SK-MEL-5 (cell line): ENCODE measurements at regions not wholly inside any gene's neighbourhood (a gene's known extent, or its start where the extent isn't known, plus 50 kb on each side); places are given as distances from the start of the nearest gene placed in this dataset.
"Not testable (repeated sequence)": the region's sequence is repeated elsewhere in the genome, so short reads cannot be mapped to it uniquely, and the experiment has no call there.

Experiments used
- DNase-seq: peaks from one replicate; pipeline ENCODE4 v3.0.0-alpha.2; 2016; ENCODE audit warnings: low read depth, low spot score
- in situ Hi-C: cut with HindIII; loops from 2 replicates; pipeline ENCODE4 v1.10.0; 2016; ENCODE audit warnings: low sequenced_read_pairs, high pct_unique_total_duplicates, low pct_unique_long_range_greater_than_20kb

DNA sequence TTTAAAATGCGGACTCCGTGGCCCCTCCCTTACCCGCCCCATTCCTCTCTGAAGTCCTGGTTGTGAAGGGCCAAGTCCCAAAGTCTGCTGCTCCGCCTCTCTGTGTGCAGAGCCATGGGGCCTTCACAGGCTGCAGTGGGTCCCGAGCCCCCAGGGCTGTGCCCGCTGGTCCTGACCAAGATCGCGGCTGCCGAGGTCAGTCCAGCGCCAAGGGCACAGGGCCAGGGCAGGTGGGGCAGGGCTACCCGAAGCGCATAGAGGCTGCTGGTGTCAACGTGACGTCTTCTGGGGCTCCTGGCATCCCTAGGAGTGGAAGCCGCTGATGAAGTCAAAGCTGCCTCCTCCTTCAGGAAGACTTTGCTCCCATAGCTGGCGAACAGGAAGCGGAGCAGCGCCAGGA lies 858.8 kb downstream of the TUBA3C start:
- in situ Hi-C loops, DNase-seq: not testable (repeated sequence)

DNA sequence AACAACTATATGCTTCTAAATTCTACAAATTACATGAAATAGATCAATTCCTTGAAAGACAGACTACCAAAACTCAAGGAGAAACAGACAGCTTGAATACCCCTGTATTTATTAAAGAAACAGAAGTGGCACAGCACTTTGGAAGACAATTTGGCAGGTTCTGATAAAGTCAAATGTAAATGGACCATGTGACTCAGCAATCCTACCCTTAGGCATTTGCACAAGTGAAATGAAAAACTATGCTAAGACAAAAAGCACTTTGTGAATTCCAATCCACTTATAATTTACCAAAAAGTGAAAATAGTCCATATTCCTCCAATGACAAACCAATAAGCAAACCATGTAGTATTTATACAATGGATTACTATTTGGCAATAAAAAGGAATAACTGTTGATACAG lies 862.0 kb downstream of the TUBA3C start:
- DNase-seq, in situ Hi-C loops: not testable (repeated sequence)

DNA sequence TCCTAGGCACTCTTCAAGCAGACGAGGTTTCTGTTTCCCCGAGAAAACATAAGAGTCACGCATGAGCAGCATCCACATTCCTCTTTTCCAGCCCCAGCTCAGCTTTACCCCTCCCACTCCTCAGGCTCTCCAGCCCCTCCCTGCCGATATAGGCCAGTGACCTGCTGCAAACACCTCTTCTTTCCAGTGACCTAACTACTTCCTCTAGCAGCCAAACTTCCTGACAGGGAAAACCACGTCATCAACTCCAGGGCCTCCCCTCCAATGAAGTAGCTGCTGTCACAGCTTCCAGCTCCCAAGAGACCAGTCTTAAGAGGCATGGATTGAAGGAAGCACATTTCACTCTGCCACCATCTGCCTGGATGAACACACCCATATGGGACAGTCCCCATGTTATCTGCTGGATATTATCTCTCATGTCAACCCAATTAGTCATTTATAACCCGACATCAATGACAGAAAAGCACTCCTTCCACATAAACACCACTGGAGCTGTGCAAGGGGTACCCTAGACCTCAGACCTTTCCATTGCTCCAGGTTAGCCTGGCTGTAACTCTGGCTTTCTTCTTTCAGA lies 878.3 kb downstream of the TUBA3C start:
- not testable (repeated sequence) for DNase-seq

DNA sequence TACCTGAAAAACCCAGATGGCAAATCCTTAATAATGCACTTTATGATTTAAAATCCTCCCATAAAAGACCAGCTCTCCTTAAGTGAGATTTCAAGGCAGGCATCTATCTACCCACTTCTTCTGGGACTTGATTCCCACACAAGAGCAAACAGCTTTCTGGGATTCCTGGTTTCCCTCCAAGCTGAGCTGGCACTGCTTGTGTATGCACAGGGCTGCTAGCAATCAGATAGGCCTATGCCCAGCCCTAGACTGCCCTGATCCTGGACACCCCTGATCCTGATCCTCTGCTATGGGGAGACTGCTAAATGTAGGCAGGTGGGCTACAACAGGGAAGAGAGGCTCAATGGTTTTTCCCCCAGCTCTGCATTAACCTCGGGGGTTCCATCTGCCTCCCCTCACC lies 880.7 kb downstream of the TUBA3C start:
- DNase-seq, in situ Hi-C loops: not testable (repeated sequence)

More for the DNA sequence above, 878.3 kb downstream of the TUBA3C start:
- in situ Hi-C loops, result not testable (repeated sequence)

DNA sequence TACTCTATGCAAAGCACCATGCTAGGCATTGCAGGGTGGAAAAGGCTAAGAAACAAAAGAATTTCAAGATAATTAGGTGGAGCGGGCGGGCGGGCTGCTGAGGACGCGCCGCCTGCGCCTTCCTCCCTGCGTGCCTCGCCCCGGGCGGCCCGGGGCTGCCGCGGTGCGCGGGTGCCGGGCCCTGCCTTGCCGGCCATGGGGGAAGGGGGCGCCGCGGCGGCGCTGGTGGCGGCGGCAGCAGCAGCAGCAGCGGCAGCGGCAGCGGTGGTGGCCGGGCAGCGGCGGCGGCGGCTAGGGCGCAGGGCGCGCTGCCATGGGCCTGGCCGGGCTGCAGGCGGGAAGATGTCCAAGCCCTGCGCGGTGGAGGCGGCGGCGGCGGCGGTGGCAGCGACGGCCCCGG lies 884.3 kb downstream of the TUBA3C start:
- DNase-seq, in situ Hi-C loops: not testable (repeated sequence)

DNA sequence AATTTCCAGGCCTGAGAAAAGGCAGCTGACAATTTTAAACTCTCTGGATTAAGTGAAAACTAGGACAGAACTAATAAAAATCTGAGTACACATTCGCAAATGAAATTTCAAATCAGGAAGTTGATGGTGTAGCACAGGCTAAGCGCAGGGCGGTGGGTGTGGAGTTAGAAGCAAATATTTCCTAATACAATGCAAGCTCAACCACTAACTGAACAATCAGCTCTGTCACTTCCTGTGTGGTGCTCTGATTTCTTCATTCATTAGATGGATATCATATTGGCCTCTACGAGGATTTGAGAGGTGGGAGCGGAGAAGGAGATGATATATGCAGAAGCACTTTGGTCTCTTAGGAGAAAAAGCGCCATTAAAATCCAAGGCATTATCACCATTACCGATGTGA lies 885.0 kb downstream of the TUBA3C start:
- in situ Hi-C loops, DNase-seq: not testable (repeated sequence)

DNA sequence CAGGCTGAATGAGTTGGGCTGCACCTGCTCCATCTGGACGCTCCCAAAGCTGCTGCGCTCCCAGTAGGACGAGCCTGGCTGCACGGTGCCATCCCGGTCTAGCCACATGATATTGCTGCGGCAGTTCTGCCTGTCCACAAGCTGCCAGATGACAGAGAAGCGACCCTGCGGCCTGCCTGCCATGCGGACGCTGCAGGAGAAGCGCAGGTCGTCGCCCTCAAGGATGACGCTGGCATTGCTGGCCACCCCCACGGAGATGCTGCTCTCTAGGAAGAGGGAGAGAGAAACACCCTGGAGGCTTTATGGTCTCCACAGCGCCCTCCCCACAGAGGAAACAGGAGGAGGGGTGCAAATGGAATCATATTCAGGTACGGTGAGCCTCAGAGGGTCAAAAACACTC lies 887.3 kb downstream of the TUBA3C start:
- in situ Hi-C loops, DNase-seq: not testable (repeated sequence)

DNA sequence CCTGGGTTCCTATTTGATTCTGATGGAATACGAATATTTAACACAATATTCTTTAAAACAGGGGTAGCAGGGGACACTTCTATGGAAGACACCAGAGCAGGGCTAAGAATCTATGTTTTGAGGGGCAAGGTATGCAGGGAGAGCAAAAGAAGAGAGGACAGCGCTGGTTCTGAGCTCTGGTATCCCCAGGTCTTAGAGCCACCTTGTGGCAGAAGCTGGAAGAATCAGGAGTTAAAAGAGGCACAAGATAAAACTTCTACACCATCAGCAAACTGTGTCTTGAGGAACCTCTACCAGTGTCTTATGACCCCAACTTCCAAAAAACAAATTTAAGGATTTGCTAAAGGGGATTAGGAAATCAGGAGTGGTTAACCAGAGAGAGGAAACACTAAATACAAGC lies 894.8 kb downstream of the TUBA3C start:
- DNase-seq, in situ Hi-C loops: not testable (repeated sequence)

DNA sequence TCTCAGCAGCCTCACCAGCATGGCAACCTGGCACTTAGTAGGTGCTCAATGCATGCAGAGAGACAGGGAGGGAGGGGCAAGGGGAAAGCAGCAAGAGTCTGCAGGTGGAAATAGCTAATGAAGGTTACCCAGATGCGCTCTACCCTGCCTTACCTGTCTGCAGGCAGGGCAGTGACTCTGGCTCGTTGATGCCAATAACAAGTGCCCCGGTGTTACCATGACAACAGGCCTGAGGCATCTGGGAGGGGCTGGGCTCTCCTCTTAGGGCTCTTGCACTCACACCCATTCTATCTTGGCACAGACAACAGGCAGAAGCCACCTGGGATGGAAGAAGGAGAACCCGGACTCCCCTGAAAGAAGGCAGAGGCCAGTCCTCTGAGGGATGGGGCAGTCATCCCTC lies 896.0 kb downstream of the TUBA3C start:
- in situ Hi-C loops, DNase-seq: not testable (repeated sequence)

DNA sequence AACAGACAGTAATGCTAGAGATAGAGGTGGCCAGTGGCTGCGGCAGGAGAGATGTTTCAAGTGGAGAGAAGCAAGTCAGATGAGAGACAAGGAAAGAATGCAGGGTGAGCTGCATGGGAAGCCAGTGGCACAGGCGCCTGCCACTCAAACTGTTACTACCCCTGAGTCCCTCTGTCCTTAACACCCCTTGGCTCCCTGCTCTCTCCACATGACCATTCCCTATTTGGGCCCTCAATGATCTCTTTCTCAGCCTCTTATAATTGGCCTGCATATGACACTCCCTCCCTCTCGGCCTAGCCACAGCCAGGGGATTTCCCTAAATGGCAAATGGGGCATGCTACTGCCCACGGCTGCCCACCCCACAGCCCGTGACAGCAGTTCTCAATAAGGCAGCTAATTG lies 897.6 kb downstream of the TUBA3C start:
- DNase-seq, result not testable (repeated sequence)

DNA sequence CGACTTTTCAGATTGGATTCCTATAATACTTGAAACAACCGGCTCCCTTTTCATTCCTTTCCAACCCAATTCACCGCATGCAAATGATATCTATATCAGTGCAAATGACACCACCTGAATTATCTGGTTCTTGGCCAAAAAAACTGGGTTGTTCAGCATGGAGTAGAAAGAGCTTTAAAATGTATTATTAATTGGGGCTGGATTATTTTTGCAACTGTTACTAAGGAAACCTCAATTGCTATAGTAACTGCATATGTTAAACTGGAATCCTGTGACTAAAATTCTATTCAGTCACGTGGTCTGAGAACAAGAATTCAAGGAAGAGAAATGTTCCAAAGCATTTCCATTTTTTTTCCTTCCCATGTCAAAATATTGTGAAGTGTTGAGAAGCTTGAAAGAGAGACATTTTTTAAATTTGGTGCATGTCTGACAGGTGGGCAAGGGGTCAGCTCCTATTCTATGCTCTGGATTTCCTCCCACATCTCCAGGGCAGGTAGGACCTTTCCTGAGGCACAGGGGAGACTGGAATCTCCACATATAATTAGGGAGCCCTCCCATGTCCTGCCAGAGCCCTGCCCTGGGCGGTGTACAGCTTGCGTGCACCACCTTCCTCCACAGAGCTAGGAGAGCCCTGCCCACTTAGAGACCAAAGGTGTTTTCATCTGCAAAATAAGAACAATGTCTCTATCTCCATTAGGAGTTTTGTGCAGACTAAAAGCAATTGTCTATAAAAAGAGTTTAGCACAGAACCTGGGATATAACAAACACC lies 899.6 kb downstream of the TUBA3C start:
- DNase-seq, in situ Hi-C loops: not testable (repeated sequence)

More for the DNA sequence above, 897.6 kb downstream of the TUBA3C start:
- in situ Hi-C loops, result not testable (repeated sequence)

DNA sequence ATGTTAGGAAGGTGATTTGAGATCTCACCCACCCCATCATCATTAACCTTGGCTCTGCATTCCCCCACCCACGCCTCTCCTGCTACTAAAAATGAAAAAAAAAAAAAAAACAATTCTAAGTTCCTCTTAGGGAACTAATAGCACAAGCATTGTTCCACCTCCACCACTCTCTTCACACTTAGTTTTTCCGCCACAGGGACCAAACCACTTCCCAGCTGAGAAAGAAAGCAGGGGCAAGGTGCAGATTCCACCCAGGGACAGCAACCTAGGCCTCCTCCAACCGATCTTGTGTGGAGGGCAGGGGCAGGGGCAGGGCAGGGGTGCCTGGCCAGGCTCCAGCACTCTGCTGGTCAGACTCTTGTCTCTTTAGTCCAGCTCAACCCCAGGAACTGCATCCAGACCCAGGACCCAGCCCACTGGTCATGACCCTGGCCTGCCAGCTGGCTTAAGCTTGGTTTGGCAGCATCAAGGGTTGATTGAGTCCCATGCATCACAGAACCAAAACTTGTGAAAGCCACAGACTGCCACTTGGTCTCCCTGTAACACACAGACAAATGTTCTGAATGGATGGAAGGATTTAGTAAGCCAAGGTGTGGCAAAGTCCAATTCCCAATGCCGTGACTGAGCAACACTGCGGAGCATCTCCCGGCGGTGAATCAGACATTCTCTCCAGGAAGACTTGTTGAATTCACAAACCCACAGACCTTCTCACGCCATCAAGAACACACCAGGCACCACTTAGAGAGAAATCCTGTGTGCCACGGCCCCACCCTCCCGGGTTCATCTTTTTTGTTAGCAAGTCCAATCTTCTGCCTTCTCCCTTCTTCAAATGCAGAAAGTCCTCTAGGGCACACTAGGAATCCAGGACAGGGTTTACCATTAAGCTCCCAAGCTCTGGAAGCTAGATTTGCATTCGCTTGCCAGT lies 900.5 kb downstream of the TUBA3C start:
- in situ Hi-C loops, DNase-seq: not testable (repeated sequence)

DNA sequence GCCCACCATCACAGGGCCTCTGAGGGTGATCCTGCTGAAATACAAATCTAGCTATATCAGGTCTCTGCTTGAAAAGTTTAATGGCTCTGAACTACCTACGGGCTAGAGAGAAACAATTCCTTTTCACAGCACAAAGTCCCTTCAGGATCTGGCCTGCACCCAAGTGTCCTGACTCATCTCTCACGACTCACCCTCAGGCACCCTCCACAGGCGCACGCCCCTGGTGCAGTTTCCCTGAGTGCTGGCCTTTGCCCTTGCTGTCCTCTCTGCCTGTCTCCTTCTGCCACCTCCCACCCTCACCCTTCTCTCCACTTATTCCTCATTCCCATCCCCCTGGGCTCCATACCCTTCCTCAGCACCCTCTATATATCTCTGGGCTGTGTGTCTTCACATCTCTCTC lies 901.7 kb downstream of the TUBA3C start:
- in situ Hi-C loops, DNase-seq: not testable (repeated sequence)

DNA sequence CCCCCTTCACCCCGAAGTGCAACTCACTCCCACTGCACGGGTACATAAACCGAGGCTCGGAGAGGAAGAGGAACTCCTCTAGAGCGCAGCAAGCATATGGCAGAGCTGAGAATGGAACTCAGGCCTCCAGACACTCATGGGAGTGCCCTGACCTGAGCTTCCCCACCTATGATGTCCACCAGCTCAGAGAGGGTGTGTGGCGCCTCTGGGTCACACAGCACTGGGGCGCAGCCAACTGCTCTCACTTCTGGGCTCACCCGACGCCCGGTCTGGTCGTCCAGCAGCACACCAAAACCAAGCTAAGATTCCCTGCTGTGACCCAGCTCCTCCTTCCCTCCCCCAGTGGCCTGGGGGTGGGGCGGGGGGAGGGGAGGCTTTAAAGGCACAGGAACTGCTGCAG lies 904.3 kb downstream of the TUBA3C start:
- in situ Hi-C loops, result not testable (repeated sequence)

DNA sequence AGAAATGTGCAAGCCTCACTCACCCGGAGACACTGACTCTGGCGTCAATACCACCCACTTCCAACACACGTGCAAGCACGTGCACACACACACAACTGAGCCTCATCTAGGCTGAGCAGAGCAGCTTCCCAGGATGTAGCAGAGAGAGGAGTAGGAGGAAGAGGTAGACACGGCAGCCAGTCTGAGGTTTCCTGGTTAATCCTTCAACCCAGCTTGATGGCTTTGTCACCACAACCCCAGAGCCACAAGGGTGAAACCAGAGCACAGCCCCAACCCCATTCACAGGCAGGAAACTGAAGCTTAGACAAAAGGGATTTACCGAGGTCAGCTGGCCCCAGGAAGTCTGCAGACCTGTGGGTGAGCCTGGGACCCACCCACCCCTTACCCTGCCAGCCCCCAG lies 905.3 kb downstream of the TUBA3C start:
- in situ Hi-C loops, DNase-seq: not testable (repeated sequence)

More for the DNA sequence above, 904.3 kb downstream of the TUBA3C start:
- not testable (repeated sequence) for DNase-seq

DNA sequence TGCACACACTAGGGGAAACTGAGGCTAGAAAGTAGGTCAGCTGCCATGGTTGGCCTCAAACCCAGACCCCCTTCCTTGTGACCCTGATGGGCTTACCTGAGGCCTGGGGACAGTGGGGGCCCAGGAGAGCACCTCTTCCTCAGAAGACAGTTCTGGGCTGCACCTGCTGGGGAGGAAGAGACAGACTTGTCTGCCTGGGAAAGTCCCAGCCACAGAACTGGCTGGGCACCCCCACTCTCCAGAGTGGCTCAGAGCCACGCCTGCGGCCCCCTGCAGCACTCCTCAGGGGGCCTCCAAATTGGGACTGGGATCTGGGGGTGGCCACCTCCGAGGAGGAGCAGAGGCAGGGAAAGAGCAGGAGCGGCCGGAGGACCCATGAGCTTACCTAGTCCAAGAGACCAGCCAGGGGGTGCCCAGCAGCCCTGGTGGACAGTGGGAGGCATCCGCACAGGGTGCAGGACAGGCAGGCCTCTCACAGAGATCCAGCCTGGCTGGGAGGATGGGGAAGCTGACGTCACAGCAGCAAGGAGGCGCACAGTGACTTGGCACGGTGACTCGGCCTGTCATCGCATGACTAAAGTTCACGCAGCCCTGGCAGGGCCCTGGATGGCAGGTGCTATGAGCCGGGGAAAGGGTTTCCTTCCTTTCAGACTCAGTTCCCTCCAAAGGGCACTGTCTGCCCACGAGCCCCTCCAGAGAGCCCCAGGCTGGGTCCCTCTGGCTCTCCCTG lies 907.7 kb downstream of the TUBA3C start:
- DNase-seq, in situ Hi-C loops: not testable (repeated sequence)

DNA sequence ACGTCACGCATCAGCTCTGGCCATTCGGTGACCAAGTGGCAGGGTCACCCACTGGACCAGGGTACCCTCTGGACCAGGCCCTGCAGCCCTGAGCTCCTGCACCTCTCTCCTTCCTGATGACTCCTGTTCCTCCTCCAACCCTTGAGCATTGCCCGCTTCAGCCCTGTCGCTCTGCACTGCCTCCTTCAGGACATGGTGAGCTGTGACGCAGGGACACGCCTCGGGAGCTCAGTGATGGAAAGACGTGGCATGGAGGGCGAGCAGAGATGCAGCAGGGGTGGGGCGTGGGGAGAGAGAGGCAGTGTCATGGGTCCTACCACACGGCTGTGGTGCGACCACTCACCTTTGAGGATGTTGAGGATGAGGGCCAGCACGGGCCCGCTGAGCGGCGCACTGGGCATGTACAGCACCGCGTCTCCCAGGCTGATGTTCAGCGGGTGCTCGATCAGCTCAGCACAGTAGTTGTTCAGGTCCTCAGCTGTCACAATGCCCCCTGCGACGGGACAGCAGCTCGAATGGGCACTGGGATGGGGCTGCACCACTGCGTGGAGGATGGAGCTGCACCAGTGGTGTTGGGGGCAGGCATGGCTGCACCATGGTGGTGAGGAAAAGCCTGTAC lies 922.7 kb downstream of the TUBA3C start:
- DNase-seq, in situ Hi-C loops: not testable (repeated sequence)
